ENCODE measurements at regions not wholly inside any gene's neighbourhood (a gene's known extent, or its start where the extent isn't known, plus 50 kb on each side); places are given as distances from the start of the nearest gene placed in this dataset.

GRCh38 chr20:58102261-58102660 lies 126.2 kb downstream of the ANKRD60 start:
- Histone ChIP-seq H3K4me3 (no peak overlapping the region), H3K27ac (no peak overlapping the region), H3K27me3 (replicated peaks in 1 of 7) (peaks cover 0 to 8% (median 0%) of the 10 kb centered on the region in 7 donors), H3K36me3 (no peaks in the 10 kb centered on the region), H3K4me1 (no peaks in the 10 kb centered on the region), H3K9me3 (no peaks in the 10 kb centered on the region)
- TF ChIP-seq, protein P1, sequence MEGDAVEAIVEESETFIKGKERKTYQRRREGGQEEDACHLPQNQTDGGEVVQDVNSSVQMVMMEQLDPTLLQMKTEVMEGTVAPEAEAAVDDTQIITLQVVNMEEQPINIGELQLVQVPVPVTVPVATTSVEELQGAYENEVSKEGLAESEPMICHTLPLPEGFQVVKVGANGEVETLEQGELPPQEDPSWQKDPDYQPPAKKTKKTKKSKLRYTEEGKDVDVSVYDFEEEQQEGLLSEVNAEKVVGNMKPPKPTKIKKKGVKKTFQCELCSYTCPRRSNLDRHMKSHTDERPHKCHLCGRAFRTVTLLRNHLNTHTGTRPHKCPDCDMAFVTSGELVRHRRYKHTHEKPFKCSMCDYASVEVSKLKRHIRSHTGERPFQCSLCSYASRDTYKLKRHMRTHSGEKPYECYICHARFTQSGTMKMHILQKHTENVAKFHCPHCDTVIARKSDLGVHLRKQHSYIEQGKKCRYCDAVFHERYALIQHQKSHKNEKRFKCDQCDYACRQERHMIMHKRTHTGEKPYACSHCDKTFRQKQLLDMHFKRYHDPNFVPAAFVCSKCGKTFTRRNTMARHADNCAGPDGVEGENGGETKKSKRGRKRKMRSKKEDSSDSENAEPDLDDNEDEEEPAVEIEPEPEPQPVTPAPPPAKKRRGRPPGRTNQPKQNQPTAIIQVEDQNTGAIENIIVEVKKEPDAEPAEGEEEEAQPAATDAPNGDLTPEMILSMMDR (IDR thresholded peaks at IDR 0.05 in 8 of 11, conservative IDR thresholded peaks at IDR 0.05 in 3 of 11) = no peak
- WGBS, 5 donors = 75 to 91% (median 77%) methylated on average over 4 of the region's 4 CpGs
- DNase-seq = no peak
- intact Hi-C loops (cut with DNase I; ENCODE audit: low total_unique reads) = no loop called here

GRCh38 chr20:58100731-58101356 lies 127.6 kb downstream of the ANKRD60 start:
- Histone ChIP-seq H3K27me3 (replicated peaks in 1 of 7) (peaks cover 0 to 8% (median 0%) of the 10 kb centered on the region in 7 donors), H3K27ac (no peak overlapping the region), H3K9me3 (no peaks in the 10 kb centered on the region), H3K36me3 (no peaks in the 10 kb centered on the region), H3K4me1 (no peaks in the 10 kb centered on the region), H3K4me3 (no peak overlapping the region)
- intact Hi-C loops (cut with DNase I; ENCODE audit: low total_unique reads) = no loop called here
- DNase-seq = no peak
- WGBS, 5 donors = 88 to 98% (median 95%) methylated on average over 7 of the region's 7 CpGs
- TF ChIP-seq POLR2A (IDR thresholded peaks at IDR 0.05) = no peak
- TF ChIP-seq, protein P1 (IDR thresholded peaks at IDR 0.05 in 8 of 11, conservative IDR thresholded peaks at IDR 0.05 in 3 of 11) = no peak
- no peak for TF ChIP-seq POLR2AphosphoS5 (IDR thresholded peaks at IDR 0.05)

DNA sequence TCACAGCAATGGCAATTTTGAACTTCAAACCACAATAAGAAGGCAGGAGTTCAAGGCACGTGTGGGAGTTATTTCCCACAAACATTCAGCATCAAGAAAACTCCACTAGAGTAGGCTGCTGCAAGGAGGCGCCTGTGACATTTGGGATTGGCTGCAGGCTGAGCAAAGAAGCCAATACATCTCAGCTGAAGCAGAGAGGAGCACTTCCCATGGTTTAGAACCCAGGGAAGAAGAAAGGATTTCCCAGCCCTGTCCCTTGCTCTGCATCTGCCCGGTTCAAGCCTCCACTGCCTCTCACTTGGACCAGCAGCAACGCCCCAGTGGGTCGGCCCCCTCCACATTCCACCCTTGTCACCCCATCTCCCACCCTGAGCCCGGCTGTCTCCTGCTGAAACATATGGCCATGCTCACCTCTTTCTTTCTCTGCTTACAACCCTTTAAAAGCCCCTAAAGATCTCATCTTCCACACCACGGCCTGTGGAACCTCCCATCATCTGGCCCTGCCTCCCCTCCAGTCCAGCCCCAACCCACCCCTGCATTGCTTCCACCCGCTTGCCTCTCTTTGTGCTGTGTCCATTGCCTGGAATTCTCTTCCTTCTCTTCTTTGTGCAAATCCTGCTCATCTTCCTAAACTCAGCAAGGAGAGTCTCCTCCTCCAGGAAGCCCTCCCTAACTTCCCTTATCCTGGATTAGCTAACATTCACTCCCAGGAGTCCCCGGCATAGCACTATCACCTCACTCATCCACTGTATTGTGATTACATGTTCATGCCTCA lies 128.3 kb downstream of the ANKRD60 start:
- intact Hi-C loops (cut with DNase I; ENCODE audit: low total_unique reads) = no loop called here
- Histone ChIP-seq H3K36me3 (no peaks in the 10 kb centered on the region), H3K27ac (no peak overlapping the region), H3K4me1 (no peaks in the 10 kb centered on the region), H3K4me3 (no peak overlapping the region), H3K27me3 (replicated peaks in 1 of 7) (peaks cover 0 to 8% (median 0%) of the 10 kb centered on the region in 7 donors), H3K9me3 (no peaks in the 10 kb centered on the region)
- TF ChIP-seq POLR2AphosphoS5 (IDR thresholded peaks at IDR 0.05) (no peak), POLR2A (IDR thresholded peaks at IDR 0.05) (no peak)
- TF ChIP-seq, protein P1 (IDR thresholded peaks at IDR 0.05 in 8 of 11, conservative IDR thresholded peaks at IDR 0.05 in 3 of 11) = no peak
- DNase-seq = no peak
- WGBS, 5 donors = 66 to 84% (median 76%) methylated on average over 9 of the region's 9 CpGs

DNA sequence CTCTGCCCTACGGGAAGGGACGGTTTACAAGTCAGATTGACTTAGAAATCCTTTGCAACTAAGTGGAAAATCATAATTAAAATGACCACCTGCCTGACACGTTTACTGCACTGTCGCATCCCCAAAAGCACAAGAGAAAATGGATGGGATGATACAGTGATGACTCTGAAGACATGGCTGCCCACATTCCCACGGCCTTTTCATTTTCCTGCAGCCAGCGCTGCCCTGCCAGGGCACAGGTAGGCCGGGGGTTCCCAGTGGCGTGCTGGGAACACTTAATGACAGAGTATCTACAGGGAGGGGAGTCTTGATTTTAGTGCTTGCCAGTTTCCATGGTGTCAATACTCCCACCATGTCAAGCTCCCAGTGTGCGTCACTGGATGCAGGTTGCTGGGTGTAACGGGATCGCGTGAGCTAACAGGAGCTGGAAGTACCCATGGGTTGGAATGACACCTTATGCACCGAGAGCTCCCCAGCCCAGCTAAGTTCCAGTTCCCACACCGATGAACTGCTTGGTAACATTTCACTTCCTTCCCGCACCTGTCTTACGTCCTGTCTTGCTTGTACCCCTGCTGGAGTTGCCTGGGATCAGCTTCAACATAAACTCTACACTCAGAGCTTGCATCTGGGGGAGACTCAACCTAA lies 129.0 kb downstream of the ANKRD60 start:
- no peak for DNase-seq
- Histone ChIP-seq H3K36me3 (no peaks in the 10 kb centered on the region), H3K9me3 (no peaks in the 10 kb centered on the region), H3K4me1 (no peaks in the 10 kb centered on the region), H3K4me3 (no peak overlapping the region), H3K27me3 (replicated peaks in 1 of 7) (peaks cover 0 to 12% (median 0%) of the 10 kb centered on the region in 7 donors), H3K27ac (no peak overlapping the region)
- TF ChIP-seq POLR2A (IDR thresholded peaks at IDR 0.05) (no peak), POLR2AphosphoS5 (IDR thresholded peaks at IDR 0.05) (no peak)
- TF ChIP-seq, protein P1 (IDR thresholded peaks at IDR 0.05 in 8 of 11, conservative IDR thresholded peaks at IDR 0.05 in 3 of 11) = no peak
- WGBS, 5 donors = 81 to 85% (median 83%) methylated on average over 16 of the region's 16 CpGs
- intact Hi-C loops (cut with DNase I; ENCODE audit: low total_unique reads) = no loop called here
